ENCODE measurements at regions not wholly inside any gene's neighbourhood (a gene's known extent, or its start where the extent isn't known, plus 50 kb on each side); places are given as distances from the start of the nearest gene placed in this dataset.

- no peak for DNase-seq
Observed at GRCh38 chr2:41707790-41708451, 339.9 kb upstream of the PKDCC start.

- DNase-seq: no peak
Observed at GRCh38 chr2:41709702-41710599, 337.9 kb upstream of the PKDCC start.

- no peak for DNase-seq
Observed at GRCh38 chr2:41710944-41711343, 336.9 kb upstream of the PKDCC start.

- DNase-seq: no peak
Observed at GRCh38 chr2:41711736-41712135, 336.1 kb upstream of the PKDCC start.

GRCh38 chr2:41716497-41716896, 331.3 kb upstream of the PKDCC start:
- DNase-seq: no peak

GRCh38 chr2:41717839-41718238, 330.0 kb upstream of the PKDCC start:
- DNase-seq: no peak

- no peak for DNase-seq
Observed at GRCh38 chr2:41718705-41719104, 329.1 kb upstream of the PKDCC start.

- no peak for DNase-seq
Observed at GRCh38 chr2:41719756-41720155, 328.1 kb upstream of the PKDCC start.

GRCh38 chr2:41720331-41721251, 327.2 kb upstream of the PKDCC start:
- DNase-seq: no peak

GRCh38 chr2:41722668-41723369, 325.0 kb upstream of the PKDCC start:
- no peak for DNase-seq

- DNase-seq: no peak
Observed at GRCh38 chr2:41723526-41723925, 324.3 kb upstream of the PKDCC start.

- DNase-seq: no peak
Observed at GRCh38 chr2:41724465-41724864, 323.4 kb upstream of the PKDCC start.

- no peak for DNase-seq
Observed at GRCh38 chr2:41725901-41726300, 321.9 kb upstream of the PKDCC start.

- DNase-seq: no peak
Observed at GRCh38 chr2:41726364-41726763, 321.5 kb upstream of the PKDCC start.

GRCh38 chr2:41727152-41727551, 320.7 kb upstream of the PKDCC start:
- no peak for DNase-seq

- DNase-seq: no peak
Observed at GRCh38 chr2:41727711-41728110, 320.1 kb upstream of the PKDCC start.

GRCh38 chr2:41728788-41729338, 319.0 kb upstream of the PKDCC start:
- no peak for DNase-seq

- DNase-seq: no peak
Observed at GRCh38 chr2:41729800-41730364, 317.9 kb upstream of the PKDCC start.

GRCh38 chr2:41735006-41735405, 312.8 kb upstream of the PKDCC start:
- DNase-seq: no peak

- no peak for DNase-seq
Observed at GRCh38 chr2:41735476-41735875, 312.3 kb upstream of the PKDCC start.

GRCh38 chr2:41736105-41736567, 311.7 kb upstream of the PKDCC start:
- no peak for DNase-seq

GRCh38 chr2:41736586-41736985, 311.2 kb upstream of the PKDCC start:
- DNase-seq: no peak

Data from amniotic stem cell (primary cell).